Heart left ventricle (tissue), 16 donors: ENCODE measurements at regions not wholly inside any gene's neighbourhood (a gene's known extent, or its start where the extent isn't known, plus 50 kb on each side); places are given as distances from the start of the nearest gene placed in this dataset.

Experiments
- ATAC-seq, 4 donors: fragments of 200-7000 bp; cut with Tn5 transposase; one replicate each; pipeline ENCODE4 v1.9.1; 2020 to 2022; ENCODE audit warnings: moderate library complexity in 4 of 4, mild to moderate bottlenecking in 3 of 4, moderate number of reproducible peaks in 1 of 4
- DNase-seq, 5 donors: peaks; one replicate each; pipeline ENCODE4 v3.0.0-alpha.2; 2020
- H3K27ac ChIP-seq, 12 donors: fragments of 200-600 bp; sonication (generic) in 4 of 12; one replicate each; pipeline versions ENCODE4 v1.5.0 to v1.8.0; 2016 to 2022; ENCODE audit warnings: mild to moderate bottlenecking in 2 of 12
- H3K27me3 ChIP-seq, 9 donors: fragments of 200-600 bp; sonication (generic) in 2 of 9; one replicate each; pipeline versions ENCODE4 v1.5.1 to v1.8.0; 2016 to 2022; ENCODE audit warnings: mild to moderate bottlenecking in 3 of 9
- H3K36me3 ChIP-seq, 9 donors: fragments of 200-600 bp; sonication (generic) in 2 of 9; one replicate each; pipeline versions ENCODE4 v1.5.0 to v1.8.0; 2018 to 2022; ENCODE audit warnings: mild to moderate bottlenecking in 2 of 9
- H3K4me1 ChIP-seq, 12 donors: fragments of 200-600 bp; sonication (generic) in 4 of 12; one replicate each; pipeline versions ENCODE4 v1.5.0 to v1.8.0; 2016 to 2022; ENCODE audit warnings: mild to moderate bottlenecking in 3 of 12
- H3K4me3 ChIP-seq, 12 donors: fragments of 200-600 bp; sonication (generic) in 4 of 12; one replicate each; pipeline versions ENCODE4 v1.5.0 to v1.8.0; 2017 to 2022; ENCODE audit warnings: mild to moderate bottlenecking in 9 of 12, moderate library complexity in 4 of 12
- H3K9me3 ChIP-seq, 12 donors: fragments of 200-600 bp; sonication (generic) in 4 of 12; one replicate each; pipeline versions ENCODE4 v1.5.0 to v1.8.0; 2016 to 2022; ENCODE audit warnings: mild to moderate bottlenecking in 1 of 12
- POLR2A ChIP-seq, 2 donors: fragments of 450-650 bp; IDR thresholded peaks; one replicate each; pipeline ENCODE4 v1.6.1; 2017; ENCODE audit warnings: antibody characterized with exemption in 2 of 2, mild to moderate bottlenecking in 2 of 2, moderate library complexity in 2 of 2
- WGBS, 4 donors: extraction: QIAGEN DNeasy Blood & Tissue Kit in 2 of 4; methylation state at CpG; one replicate each; pipeline versions ENCODE4 v1.1.5 to v1.1.7; 2013 to 2018; 5-methylcytosine and 5-hydroxymethylcytosine counted together
- intact Hi-C, 10 donors: fragments of 100-400 bp; cut with DNase I; formaldehyde crosslinking; loops; one replicate each; pipeline versions ENCODE4 v1.11.1 to v1.14.2; 2022
- TF ChIP-seq, protein P1 (sequence below), 12 donors: fragments of 200-600 bp; sonication (generic) in 4 of 12; IDR thresholded peaks; one replicate each; pipeline versions ENCODE4 v1.5.0 to v1.8.0; 2018 to 2022; ENCODE audit warnings: antibody characterized with exemption in 12 of 12, mild to moderate bottlenecking in 5 of 12
- donor health status: ischemic (EF 13 %, LVEDD 7.1; RV severe dilation, severe dysfunction).
- donor health status: healthy with polysubstance abuse.
- donor health status: DM: no; HTN: yes; CAD: no.
- donor health status: DM: no; HTN: no; CAD: no.
- donor health status: ischemic (EF 25% LVEDD 6.9; RV normal size, moderate dysfunction).
- donor health status: ischemic (EF 25% LVEDD 5.7; RV mildly dilated, moderate dysfunction).
- donor health status: healthy.
- donor health status: DM: yes; HTN: yes; CAD: no.
- donor health status: ischemic (EF 35%, LVEDD 5.7; RV mildly dilated, moderate dysfunction).
- donor health status: nonischemic (EF 11% LVEDD 7.7; RV severe dilation, severe dysfunction).
- donor health status: DM: yes; HTN: yes; CAD: no.
- donor health status: PGD.
- donor health status: ischemic (EF 29% LVEDD 5.4; RV normal size, mild dysfunction).
- donor health status: nonischemic (EF 23%, LVEDD 6.1; RV moderate dilation, normal function).

DNA sequence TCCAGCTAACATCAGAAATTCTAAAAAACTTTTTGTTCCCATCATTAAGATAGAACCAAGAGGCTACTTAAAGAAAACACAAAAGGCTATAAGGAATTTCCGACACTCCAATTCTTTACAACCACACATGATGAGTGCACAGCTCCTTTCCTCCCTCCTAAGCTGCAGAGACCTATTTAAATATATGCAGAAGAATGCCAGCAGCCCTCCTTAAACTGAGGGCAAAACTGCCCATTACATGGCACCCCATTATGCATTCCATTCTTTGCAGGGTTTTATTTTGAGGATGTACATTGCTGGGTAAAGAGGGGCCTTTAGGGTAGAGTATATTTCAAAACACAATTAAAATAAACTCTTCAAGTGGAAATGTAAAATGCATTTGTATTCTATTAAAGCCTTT, 502.9 kb downstream of the RASEF start:
- 96 to 97% (median 96%) methylated on average over 1 of the region's 1 CpG for WGBS, 4 donors
- H3K4me1 ChIP-seq, result peaks cover 0 to 14% (median 1%) of the 10 kb centered on the region in 12 donors
- no peak for ATAC-seq
- no peaks in the 10 kb centered on the region for H3K36me3 ChIP-seq
- no peak for DNase-seq
- H3K4me3 ChIP-seq, result no peak overlapping the region
- intact Hi-C loops, result no loop called here
- H3K27ac ChIP-seq, result no peak overlapping the region
- H3K27me3 ChIP-seq, result no peaks in the 10 kb centered on the region
- no peak for TF ChIP-seq POLR2A (IDR thresholded peaks at IDR 0.05)
- TF ChIP-seq, protein P1, sequence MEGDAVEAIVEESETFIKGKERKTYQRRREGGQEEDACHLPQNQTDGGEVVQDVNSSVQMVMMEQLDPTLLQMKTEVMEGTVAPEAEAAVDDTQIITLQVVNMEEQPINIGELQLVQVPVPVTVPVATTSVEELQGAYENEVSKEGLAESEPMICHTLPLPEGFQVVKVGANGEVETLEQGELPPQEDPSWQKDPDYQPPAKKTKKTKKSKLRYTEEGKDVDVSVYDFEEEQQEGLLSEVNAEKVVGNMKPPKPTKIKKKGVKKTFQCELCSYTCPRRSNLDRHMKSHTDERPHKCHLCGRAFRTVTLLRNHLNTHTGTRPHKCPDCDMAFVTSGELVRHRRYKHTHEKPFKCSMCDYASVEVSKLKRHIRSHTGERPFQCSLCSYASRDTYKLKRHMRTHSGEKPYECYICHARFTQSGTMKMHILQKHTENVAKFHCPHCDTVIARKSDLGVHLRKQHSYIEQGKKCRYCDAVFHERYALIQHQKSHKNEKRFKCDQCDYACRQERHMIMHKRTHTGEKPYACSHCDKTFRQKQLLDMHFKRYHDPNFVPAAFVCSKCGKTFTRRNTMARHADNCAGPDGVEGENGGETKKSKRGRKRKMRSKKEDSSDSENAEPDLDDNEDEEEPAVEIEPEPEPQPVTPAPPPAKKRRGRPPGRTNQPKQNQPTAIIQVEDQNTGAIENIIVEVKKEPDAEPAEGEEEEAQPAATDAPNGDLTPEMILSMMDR (IDR thresholded peaks at IDR 0.05), result no peak
- H3K9me3 ChIP-seq, result peaks cover 0 to 3% (median 0%) of the 10 kb centered on the region in 12 donors

DNA sequence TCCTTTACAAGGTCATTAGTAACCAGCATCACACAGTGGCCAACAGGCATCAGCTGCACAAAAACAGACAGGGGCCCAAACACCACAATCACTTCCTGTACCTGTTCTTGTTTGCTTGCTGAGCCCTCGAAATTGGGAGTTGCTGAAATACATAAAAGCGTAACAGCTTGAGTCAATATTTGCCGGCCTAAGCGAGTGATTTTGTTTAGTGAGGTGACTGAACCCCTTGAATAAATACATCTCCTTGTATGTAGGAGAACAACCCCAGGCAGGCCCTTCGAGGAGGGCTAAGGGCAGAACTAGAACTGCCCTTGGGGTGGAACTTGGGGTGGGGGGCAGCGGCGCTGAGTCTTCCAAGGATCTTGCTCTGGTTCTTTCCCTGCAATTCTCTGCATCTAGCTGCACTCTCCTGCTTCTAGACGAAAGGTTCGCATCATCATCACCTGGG, 502.5 kb downstream of the RASEF start:
- H3K27me3 ChIP-seq, result no peaks in the 10 kb centered on the region
- TF ChIP-seq, protein P1 (IDR thresholded peaks at IDR 0.05), result no peak
- TF ChIP-seq POLR2A (IDR thresholded peaks at IDR 0.05), result no peak
- ATAC-seq (no peak), DNase-seq (no peak)
- H3K36me3 ChIP-seq, result no peaks in the 10 kb centered on the region
- WGBS, 4 donors, result 78 to 87% (median 85%) methylated on average over 6 to 9 of the region's 9 CpGs
- peaks cover 0 to 9% (median 0%) of the 10 kb centered on the region in 12 donors for H3K4me1 ChIP-seq
- H3K9me3 ChIP-seq, result peaks cover 0 to 3% (median 0%) of the 10 kb centered on the region in 12 donors
- intact Hi-C loops, result no loop called here
- H3K27ac ChIP-seq, result no peak overlapping the region
- H3K4me3 ChIP-seq, result no peak overlapping the region

DNA sequence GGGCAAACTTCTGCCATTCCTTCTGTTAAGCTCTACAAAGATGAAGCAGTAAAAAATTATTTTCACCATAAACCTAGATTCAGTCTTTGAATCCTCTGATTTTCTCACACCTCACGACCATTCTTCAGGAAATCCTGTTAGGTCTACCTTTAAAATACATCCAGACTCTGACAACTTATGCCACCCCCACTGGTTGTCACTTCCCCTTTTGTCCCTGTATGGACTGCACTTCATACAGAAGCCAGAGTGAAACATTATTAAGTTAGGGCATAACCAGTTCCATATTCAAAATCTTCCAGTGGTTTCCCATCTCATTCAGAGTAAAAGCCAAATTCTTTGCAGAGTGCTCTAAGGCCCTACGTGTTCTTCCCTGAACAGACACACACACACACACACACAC, 499.8 kb downstream of the RASEF start:
- 73 to 78% (median 75%) methylated on average over 2 of the region's 2 CpGs for WGBS, 4 donors
- H3K9me3 ChIP-seq, result peaks cover 0 to 3% (median 0%) of the 10 kb centered on the region in 12 donors
- intact Hi-C loops, result no loop called here
- H3K27me3 ChIP-seq, result no peaks in the 10 kb centered on the region
- no peak overlapping the region for H3K4me3 ChIP-seq
- TF ChIP-seq POLR2A (IDR thresholded peaks at IDR 0.05), result no peak
- TF ChIP-seq, protein P1 (IDR thresholded peaks at IDR 0.05), result no peak
- H3K27ac ChIP-seq, result no peak overlapping the region
- no peak for ATAC-seq
- H3K4me1 ChIP-seq, result peaks cover 0 to 4% (median 0%) of the 10 kb centered on the region in 12 donors
- no peak for DNase-seq
- H3K36me3 ChIP-seq, result no peaks in the 10 kb centered on the region

DNA sequence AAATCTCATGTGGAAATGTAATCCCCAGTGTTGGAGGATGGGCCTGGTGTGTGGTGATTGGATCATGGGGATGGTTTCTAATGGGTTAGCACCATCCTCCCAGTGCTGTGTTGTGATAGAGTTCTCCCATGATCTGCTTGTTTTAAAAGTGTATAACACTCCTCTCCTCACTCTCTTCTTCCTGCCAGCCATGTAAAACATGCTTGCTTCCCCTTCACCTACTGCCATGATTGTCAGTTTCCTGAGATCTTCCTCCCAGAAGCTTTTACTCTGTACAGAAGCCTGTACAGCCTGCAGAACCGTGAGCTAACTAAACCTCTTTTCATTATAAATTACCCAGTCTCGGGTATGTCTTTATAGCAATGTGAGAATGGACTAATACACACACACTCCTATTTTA, 499.1 kb downstream of the RASEF start:
- ATAC-seq (no peak), DNase-seq (no peak)
- H3K36me3 ChIP-seq, result no peaks in the 10 kb centered on the region
- H3K27ac ChIP-seq, result no peak overlapping the region
- H3K4me1 ChIP-seq, result peaks cover 0 to 4% (median 0%) of the 10 kb centered on the region in 12 donors
- TF ChIP-seq, protein P1 (IDR thresholded peaks at IDR 0.05), result no peak
- WGBS, 4 donors, result 86 to 91% (median 90%) methylated on average over 2 of the region's 2 CpGs
- intact Hi-C loops, result no loop called here
- H3K9me3 ChIP-seq, result peaks cover 0 to 3% (median 0%) of the 10 kb centered on the region in 12 donors
- H3K27me3 ChIP-seq, result no peaks in the 10 kb centered on the region
- H3K4me3 ChIP-seq, result no peak overlapping the region
